HepG2 (cell line): ENCODE measurements at regions not wholly inside any gene's neighbourhood (a gene's known extent, or its start where the extent isn't known, plus 50 kb on each side); places are given as distances from the start of the nearest gene placed in this dataset.

Experiments
- ATAC-seq: fragments of 200-7000 bp; cut with Tn5 transposase; 3 replicates; pipeline ENCODE4 v1.9.1; 2020; ENCODE audit warnings: mild to moderate bottlenecking, moderate library complexity
- BruUV-seq: library from RNA; stranded (reverse); fragments of 400-500 nt; replicated peaks from 2 replicates; lab custom pipeline; 2021; lab: Mats Ljungman, UMichigan
- CTCF ChIA-PET: fragments of 300-600 bp; formaldehyde crosslinking; extraction: SDS; loops from one replicate; lab custom pipeline; 2021; ENCODE audit warnings: low total read pairs, inconsistent platforms, low intra/inter-chr PET ratio; lab: Yijun Ruan, JAX
- POLR2A ChIA-PET: fragments of 350-600 bp; sonication (Branson Sonifier 250); formaldehyde crosslinking; loops from one replicate; lab custom pipeline; 2020; ENCODE audit warnings: antibody characterized with exemption, inconsistent platforms; lab: Yijun Ruan, JAX
- DNase-seq: peaks from one replicate; pipeline ENCODE4 v3.0.0-alpha.2; 2015; ENCODE audit warnings: low spot score
- FAIRE-seq: peaks from 3 replicates; lab custom pipeline; 2011; peaks lifted over from hg19 to GRCh38; lab: Jason Lieb, UNC
- H2AFZ ChIP-seq: one replicate; pipeline ENCODE4 v1.6.1; 2011; ENCODE audit warnings: low read length, inconsistent platforms
- H3K27ac ChIP-seq: fragments of 300-600 bp; 3 replicates; pipeline ENCODE4 v1.8.0; 2011; ENCODE audit warnings: mixed run types, mild to moderate bottlenecking, mixed read lengths, low read length, inconsistent platforms; ENCODE audit not compliant: insufficient read depth; ENCODE audit errors: extremely low read length
- H3K27me3 ChIP-seq, 2 experiments: fragments of 200-600 bp in 1 of 2; 2 replicates in 1 of 2; 3 replicates in 1 of 2; pipeline versions ENCODE4 v1.6.0 to v1.8.0; 2011; ENCODE audit warnings: low read length in 2 of 2, mild to moderate bottlenecking in 2 of 2, moderate library complexity in 2 of 2, inconsistent platforms in 1 of 2; ENCODE audit not compliant: insufficient read depth in 2 of 2, control insufficient read depth in 1 of 2
- H3K36me3 ChIP-seq, 2 experiments: fragments of 200-600 bp in 1 of 2; replicated peaks in 1 of 2; 2 replicates in 1 of 2; 3 replicates in 1 of 2; pipeline versions ENCODE4 v1.5.1 to v1.8.0; 2011; ENCODE audit warnings: low read length in 2 of 2, inconsistent platforms in 1 of 2; ENCODE audit not compliant: insufficient read depth in 2 of 2, control insufficient read depth in 1 of 2
- H3K4me1 ChIP-seq: 2 replicates; pipeline ENCODE4 v1.5.1; 2012; ENCODE audit warnings: low read length, inconsistent platforms; ENCODE audit not compliant: insufficient read depth
- H3K4me2 ChIP-seq: 2 replicates; pipeline ENCODE4 v1.6.0; 2011; ENCODE audit warnings: low read depth, low read length, inconsistent platforms
- H3K4me3 ChIP-seq, 3 experiments: fragments of 200-600 bp in 1 of 3; sonication (generic), shearing (Covaris generic) in 1 of 3; replicated peaks in 1 of 3; 2 replicates each; pipeline ENCODE4 v1.5.1; 2011 to 2016; ENCODE audit warnings: low read length in 3 of 3, inconsistent platforms in 2 of 3, low read depth in 2 of 3, mild to moderate bottlenecking in 2 of 3, control low read depth in 1 of 3, mixed read lengths in 1 of 3; ENCODE audit not compliant: insufficient read depth in 1 of 3
- H3K79me2 ChIP-seq: one replicate; pipeline ENCODE4 v1.6.1; 2011; ENCODE audit warnings: low read length, inconsistent platforms; ENCODE audit not compliant: insufficient read depth
- H3K9ac ChIP-seq: 2 replicates; pipeline ENCODE4 v1.6.0; 2011; ENCODE audit warnings: mild to moderate bottlenecking, low read depth, low read length, inconsistent platforms; ENCODE audit not compliant: insufficient read depth
- H3K9me3 ChIP-seq: 2 replicates; pipeline ENCODE4 v1.5.1; 2012; ENCODE audit warnings: mild to moderate bottlenecking, low read length
- H4K20me1 ChIP-seq: 2 replicates; pipeline ENCODE4 v1.6.0; 2011; ENCODE audit warnings: inconsistent platforms, mild to moderate bottlenecking, low read length, moderate library complexity; ENCODE audit not compliant: insufficient read depth
- ARID5B ChIP-seq: IDR thresholded peaks from 2 replicates; pipeline ENCODE4 v1.4.0; 2020; ENCODE audit warnings: mild to moderate bottlenecking, missing genetic modification reagents
- CSRNP2 ChIP-seq: sonication (generic); formaldehyde crosslinking; conservative IDR thresholded peaks from 2 replicates; pipeline ENCODE4 v1.8.0; 2022; ENCODE audit warnings: low read depth, missing genetic modification reagents
- HINFP ChIP-seq: sonication (generic); formaldehyde crosslinking; IDR thresholded peaks from 2 replicates; pipeline ENCODE4 v1.4.0; 2020; ENCODE audit warnings: low read depth, mild to moderate bottlenecking, missing genetic modification reagents
- IKZF1 ChIP-seq: fragments of 450-650 bp; IDR thresholded peaks from 2 replicates; pipeline ENCODE4 v1.7.1; 2016
- POGZ ChIP-seq: sonication (generic); formaldehyde crosslinking; IDR thresholded peaks from 2 replicates; pipeline ENCODE4 v1.4.0; 2020; ENCODE audit warnings: mild to moderate bottlenecking, missing genetic modification reagents
- PREB ChIP-seq: sonication (generic); formaldehyde crosslinking; IDR thresholded peaks from 2 replicates; pipeline ENCODE4 v1.4.0; 2020; ENCODE audit warnings: missing genetic modification reagents
- RBAK ChIP-seq: sonication (generic); formaldehyde crosslinking; IDR thresholded peaks from 2 replicates; pipeline ENCODE4 v1.5.1; 2020; ENCODE audit warnings: mild to moderate bottlenecking, missing genetic modification reagents
- RORA ChIP-seq: sonication (generic); formaldehyde crosslinking; IDR thresholded peaks from 2 replicates; pipeline ENCODE4 v1.5.0; 2020; ENCODE audit warnings: mild to moderate bottlenecking, missing genetic modification reagents, moderate library complexity
- RXRB ChIP-seq: IDR thresholded peaks from 2 replicates; pipeline ENCODE4 v1.6.1; 2016; ENCODE audit warnings: borderline replicate concordance, missing genetic modification reagents, missing compliant biosample characterization
- SOX5 ChIP-seq: IDR thresholded peaks from 2 replicates; pipeline ENCODE4 v1.6.1; 2016; ENCODE audit warnings: borderline replicate concordance
- TBX3 ChIP-seq: fragments of 450-650 bp; IDR thresholded peaks from 2 replicates; pipeline ENCODE4 v1.6.1; 2017; ENCODE audit warnings: antibody characterized with exemption, mild to moderate bottlenecking, inconsistent platforms, borderline replicate concordance
- THAP7 ChIP-seq: sonication (generic); formaldehyde crosslinking; IDR thresholded peaks from 2 replicates; pipeline ENCODE4 v1.8.1; 2023; ENCODE audit warnings: mild to moderate bottlenecking, missing genetic modification reagents
- ZNF343 ChIP-seq: sonication (generic); formaldehyde crosslinking; IDR thresholded peaks from 2 replicates; pipeline ENCODE4 v1.4.0; 2020; ENCODE audit warnings: mild to moderate bottlenecking, missing genetic modification reagents
- ZNF589 ChIP-seq: sonication (generic); formaldehyde crosslinking; conservative IDR thresholded peaks from 2 replicates; pipeline ENCODE4 v1.8.0; 2022; ENCODE audit warnings: mild to moderate bottlenecking, moderate library complexity, missing genetic modification reagents
- ZNF749 ChIP-seq: sonication (generic); formaldehyde crosslinking; IDR thresholded peaks from 2 replicates; pipeline ENCODE4 v1.8.0; 2022; ENCODE audit warnings: mild to moderate bottlenecking, missing genetic modification reagents, moderate library complexity, borderline replicate concordance
- WGBS: methylation state at CpG from one replicate; pipeline ENCODE4 v1.1.6; 2017; ENCODE audit warnings: low lambda C conversion rate; 5-methylcytosine and 5-hydroxymethylcytosine counted together
- in situ Hi-C: cut with HindIII; loops from 2 replicates; pipeline ENCODE4 v1.10.0; 2017; ENCODE audit warnings: low pct_unique_long_range_greater_than_20kb; ENCODE audit not compliant: extremely low pct_ligation_motif_present
- intact Hi-C: fragments of 100-400 bp; cut with micrococcal nuclease; formaldehyde crosslinking; loops from one replicate; pipeline ENCODE4 v1.10.0; 2022; ENCODE audit not compliant: unreplicated experiment

GRCh38 chr10:4483811-4484210, 342.2 kb upstream of the AKR1E2 start:
- no peaks in the 10 kb centered on the region for H4K20me1 ChIP-seq
- H3K27me3 ChIP-seq = no peaks in the 10 kb centered on the region
- FAIRE-seq = no peak
- DNase-seq = no peak
- no peak for ATAC-seq
- intact Hi-C loops = no loop called here
- H3K4me1 ChIP-seq = no peaks in the 10 kb centered on the region
- no TSS peak for BruUV-seq
- no peaks in the 10 kb centered on the region for H3K36me3 ChIP-seq
- WGBS = 9% methylated on average over 4 of the region's 4 CpGs
- H3K79me2 ChIP-seq = no peaks in the 10 kb centered on the region
- no peak overlapping the region for H3K4me3 ChIP-seq
- no peak for TF ChIP-seq ZNF749 (CRISPR knock-in tag)
- TF ChIP-seq PREB (CRISPR knock-in tag) = no peak
- no peak for TF ChIP-seq ZNF589 (CRISPR knock-in tag)
- no peak for TF ChIP-seq HINFP (CRISPR knock-in tag)
- TF ChIP-seq TBX3 = no peak
- no peak for TF ChIP-seq RXRB
- TF ChIP-seq SOX5 = no peak
- no peak for TF ChIP-seq ARID5B (CRISPR knock-in tag)
- TF ChIP-seq IKZF1 = no peak
- TF ChIP-seq ZNF343 (CRISPR knock-in tag) = no peak
- TF ChIP-seq RBAK (CRISPR knock-in tag) = no peak
- no peak for TF ChIP-seq THAP7 (CRISPR knock-in tag)
- TF ChIP-seq POGZ (CRISPR knock-in tag) = no peak
- no peak for TF ChIP-seq RORA (CRISPR knock-in tag)
- no peak for TF ChIP-seq CSRNP2 (CRISPR knock-in tag)
- TF ChIP-seq, all 625 proteins: peak for 0
- in situ Hi-C loops = no loop called here
- ChIA-PET CTCF (no interaction called here), POLR2A (no interaction called here)
- Histone ChIP-seq H3K27ac (no peak overlapping the region), H3K4me2 (no peak overlapping the region), H2AFZ (no peak overlapping the region), H3K9ac (no peak overlapping the region), H3K9me3 (no peaks in the 10 kb centered on the region)
